G401 (cell line): ENCODE measurements at regions not wholly inside any gene's neighbourhood (a gene's known extent, or its start where the extent isn't known, plus 50 kb on each side); places are given as distances from the start of the nearest gene placed in this dataset.

Source experiments
- DNase-seq: peaks from one replicate; pipeline ENCODE4 v3.0.0-alpha.2; 2015; ENCODE audit warnings: low spot score
- in situ Hi-C: cut with HindIII; loops from 2 replicates; pipeline ENCODE4 v1.10.0; 2016; ENCODE audit warnings: low sequenced_read_pairs, mixed read lengths

GRCh38 chr18:46310675-46311345 lies 206.6 kb downstream of the HAUS1 start:
- in situ Hi-C loops: no loop called here
- no peak for DNase-seq

GRCh38 chr18:46311491-46311890 lies 207.3 kb downstream of the HAUS1 start:
- DNase-seq: no peak
- in situ Hi-C loops: no loop called here

- in situ Hi-C loops: no loop called here
- DNase-seq: no peak
These were observed 208.0 kb downstream of the HAUS1 start for GRCh38 chr18:46312221-46312620.

- no peak for DNase-seq
- in situ Hi-C loops: no loop called here
These were observed 209.3 kb downstream of the HAUS1 start for GRCh38 chr18:46313521-46313920.

GRCh38 chr18:46314011-46314410 lies 209.8 kb downstream of the HAUS1 start:
- DNase-seq: no peak
- in situ Hi-C loops: no loop called here

- in situ Hi-C loops: no loop called here
- DNase-seq: no peak
These were observed 211.0 kb downstream of the HAUS1 start for GRCh38 chr18:46315161-46315560.

- DNase-seq: no peak
- in situ Hi-C loops: no loop called here
These were observed 214.2 kb downstream of the HAUS1 start for GRCh38 chr18:46318356-46318755.

GRCh38 chr18:46319783-46320182 lies 215.6 kb downstream of the HAUS1 start:
- in situ Hi-C loops: no loop called here
- no peak for DNase-seq

- in situ Hi-C loops: no loop called here
- no peak for DNase-seq
These were observed 216.1 kb downstream of the HAUS1 start for GRCh38 chr18:46320297-46320696.

- DNase-seq: no peak
- in situ Hi-C loops: no loop called here
These were observed 216.9 kb downstream of the HAUS1 start for GRCh38 chr18:46320928-46321711.

- no peak for DNase-seq
- in situ Hi-C loops: no loop called here
These were observed 217.8 kb downstream of the HAUS1 start for GRCh38 chr18:46321955-46322354.

GRCh38 chr18:46322411-46322891 lies 218.3 kb downstream of the HAUS1 start:
- DNase-seq: no peak
- in situ Hi-C loops: no loop called here

- in situ Hi-C loops: no loop called here
- no peak for DNase-seq
These were observed 218.8 kb downstream of the HAUS1 start for GRCh38 chr18:46322941-46323340.

GRCh38 chr18:46324087-46324955 lies 220.1 kb downstream of the HAUS1 start:
- DNase-seq: peak; percentile 50
- in situ Hi-C loops: no loop called here

- in situ Hi-C loops: no loop called here
These were observed 221.7 kb downstream of the HAUS1 start for GRCh38 chr18:46325895-46326294.

GRCh38 chr18:46329736-46330246 lies 225.6 kb downstream of the HAUS1 start:
- in situ Hi-C loops: no loop called here
- DNase-seq: no peak

More at GRCh38 chr18:46325895-46326294, 221.7 kb downstream of the HAUS1 start:
- DNase-seq: no peak

- DNase-seq: no peak
- in situ Hi-C loops: no loop called here
These were observed 227.1 kb downstream of the HAUS1 start for GRCh38 chr18:46331316-46331715.

- no peak for DNase-seq
- in situ Hi-C loops: no loop called here
These were observed 228.2 kb downstream of the HAUS1 start for GRCh38 chr18:46332286-46332801.

- in situ Hi-C loops: no loop called here
- DNase-seq: no peak
These were observed 228.7 kb downstream of the HAUS1 start for GRCh38 chr18:46332921-46333341.
